Liver (tissue), 3 donors: ENCODE measurements at regions not wholly inside any gene's neighbourhood (a gene's known extent, or its start where the extent isn't known, plus 50 kb on each side); places are given as distances from the start of the nearest gene placed in this dataset.

Experiments used
- CTCF ChIP-seq: fragments of 150-350 bp; IDR thresholded peaks from 2 replicates; pipeline ENCODE4 v1.5.1; 2017; ENCODE audit warnings: improper control_type of control experiment, low read depth, low read length; ENCODE audit not compliant: missing input control
- RAD21 ChIP-seq, 2 donors: IDR thresholded peaks; 2 replicates each; pipeline ENCODE4 v1.6.1; 2016; ENCODE audit warnings: antibody characterized with exemption in 2 of 2, mild to moderate bottlenecking in 2 of 2
- REST ChIP-seq: IDR thresholded peaks from 2 replicates; pipeline ENCODE4 v1.6.1; 2016; ENCODE audit warnings: antibody characterized with exemption, mild to moderate bottlenecking
- ZBTB33 ChIP-seq: IDR thresholded peaks from 2 replicates; pipeline ENCODE4 v1.6.1; 2016; ENCODE audit warnings: antibody characterized with exemption
- donor health status: healthy.
- donor health status: healthy.

- TF ChIP-seq CTCF (no peak), REST (no peak), ZBTB33 (no peak), RAD21 (IDR thresholded peaks at IDR 0.05) (no peak)
These were observed 1389.3 kb downstream of the RAPGEF2 start for GRCh38 chr4:160492181-160492580.
